Astrocyte of the cerebellum (primary cell): ENCODE measurements at regions not wholly inside any gene's neighbourhood (a gene's known extent, or its start where the extent isn't known, plus 50 kb on each side); places are given as distances from the start of the nearest gene placed in this dataset.
"Not testable (repeated sequence)": the region's sequence is repeated elsewhere in the genome, so short reads cannot be mapped to it uniquely, and the experiment has no call there.

Experiments
- DNase-seq: peaks from one replicate; pipeline ENCODE4 v3.0.0-alpha.2; 2011; ENCODE audit warnings: low read depth
- H3K4me3 ChIP-seq: 2 replicates; pipeline ENCODE4 v1.5.1; 2011; ENCODE audit warnings: mild to moderate bottlenecking, low read depth, low read length, moderate library complexity
- CTCF ChIP-seq: IDR thresholded peaks from 2 replicates; pipeline ENCODE4 v1.5.1; 2012; ENCODE audit warnings: low read length, low read depth, moderate library complexity, mild to moderate bottlenecking; ENCODE audit errors: missing control alignments
- in situ Hi-C: cut with HindIII; loops from 2 replicates; pipeline ENCODE4 v1.10.0; 2017; ENCODE audit warnings: low sequenced_read_pairs

GRCh38 chr7:93711926-93712325 is 137.4 kb upstream of the CALCR start:
- in situ Hi-C loops, result no loop called here
- no peak for DNase-seq
- H3K4me3 ChIP-seq, result no peak overlapping the region
- no peak for TF ChIP-seq CTCF

- H3K4me3 ChIP-seq, in situ Hi-C loops, DNase-seq: not testable (repeated sequence)
These were observed 133.7 kb upstream of the CALCR start for GRCh38 chr7:93708255-93708654.

GRCh38 chr7:93707249-93707648 is 132.7 kb upstream of the CALCR start:
- no peak for DNase-seq
- H3K4me3 ChIP-seq, result no peak overlapping the region
- no peak for TF ChIP-seq CTCF
- in situ Hi-C loops, result no loop called here

- H3K4me3 ChIP-seq, in situ Hi-C loops, DNase-seq: not testable (repeated sequence)
These were observed 131.6 kb upstream of the CALCR start for GRCh38 chr7:93706162-93706561.

- in situ Hi-C loops, result no loop called here
- DNase-seq, result no peak
- no peak overlapping the region for H3K4me3 ChIP-seq
- no peak for TF ChIP-seq CTCF
These were observed 129.7 kb upstream of the CALCR start for GRCh38 chr7:93704217-93704616.

GRCh38 chr7:93697901-93698300 is 123.4 kb upstream of the CALCR start:
- in situ Hi-C loops, result no loop called here

GRCh38 chr7:93693796-93694195 is 119.3 kb upstream of the CALCR start:
- in situ Hi-C loops, result no loop called here
- no peak for TF ChIP-seq CTCF
- no peak for DNase-seq
- H3K4me3 ChIP-seq, result no peak overlapping the region

More at GRCh38 chr7:93697901-93698300, 123.4 kb upstream of the CALCR start:
- DNase-seq, result no peak
- TF ChIP-seq CTCF, result no peak
- no peak overlapping the region for H3K4me3 ChIP-seq

GRCh38 chr7:93690021-93690420 is 115.5 kb upstream of the CALCR start:
- no peak for DNase-seq
- in situ Hi-C loops, result no loop called here
- no peak for TF ChIP-seq CTCF
- H3K4me3 ChIP-seq, result no peak overlapping the region
